Neural cell (in vitro differentiated cells): ENCODE measurements at regions not wholly inside any gene's neighbourhood (a gene's known extent, or its start where the extent isn't known, plus 50 kb on each side); places are given as distances from the start of the nearest gene placed in this dataset.

Experiments used
- H2AFZ ChIP-seq: fragments of 200-600, 300-800 bp; sonication (generic), shearing (Covaris generic); 2 replicates; pipeline ENCODE4 v1.6.0; 2014; ENCODE audit warnings: low read depth, mild to moderate bottlenecking, antibody characterized with exemption, low read length, moderate library complexity
- H3F3A ChIP-seq: fragments of 200-600 bp; shearing (Covaris generic); 2 replicates; pipeline ENCODE4 v1.6.1; 2016; ENCODE audit warnings: mild to moderate bottlenecking, moderate library complexity, mixed read lengths, antibody characterized with exemption, low read length; ENCODE audit not compliant: insufficient read depth, poor library complexity, severe bottlenecking
- H3K27ac ChIP-seq: fragments of 200-600, 300-800 bp; sonication (generic), shearing (Covaris generic); 2 replicates; pipeline ENCODE4 v1.5.1; 2014; ENCODE audit warnings: mild to moderate bottlenecking, low read length, moderate library complexity
- H3K27me3 ChIP-seq: fragments of 300-800, 200-600 bp; sonication (generic), shearing (Covaris generic); 2 replicates; pipeline ENCODE4 v1.6.0; 2014; ENCODE audit warnings: mild to moderate bottlenecking, low read depth, low read length, moderate library complexity; ENCODE audit not compliant: insufficient read depth
- H3K36me3 ChIP-seq: fragments of 300-800, 200-600 bp; sonication (generic), shearing (Covaris generic); 2 replicates; pipeline ENCODE4 v1.5.1; 2014; ENCODE audit warnings: mild to moderate bottlenecking, antibody characterized with exemption, low read length, moderate library complexity; ENCODE audit not compliant: insufficient read depth
- H3K4me2 ChIP-seq: fragments of 300-800, 200-600 bp; sonication (generic), shearing (Covaris generic); 2 replicates; pipeline ENCODE4 v1.6.0; 2014; ENCODE audit warnings: mild to moderate bottlenecking, low read length
- H3K4me3 ChIP-seq: fragments of 300-800, 200-600 bp; sonication (generic), shearing (Covaris generic); 2 replicates; pipeline ENCODE4 v1.5.1; 2014; ENCODE audit warnings: mild to moderate bottlenecking, low read length, moderate library complexity
- H3K79me2 ChIP-seq: fragments of 200-600 bp; shearing (Covaris generic); replicated peaks from 2 replicates; pipeline ENCODE4 v1.6.0; 2014; ENCODE audit warnings: mild to moderate bottlenecking, low read length, moderate library complexity; ENCODE audit not compliant: insufficient read depth
- H3K9ac ChIP-seq: fragments of 300-800, 200-600 bp; sonication (generic), shearing (Covaris generic); 2 replicates; pipeline ENCODE4 v1.6.1; 2016; ENCODE audit warnings: mild to moderate bottlenecking, low read length, mixed read lengths
- H3K9me2 ChIP-seq: fragments of 200-600 bp; shearing (Covaris generic); 2 replicates; pipeline ENCODE4 v1.6.1; 2016; ENCODE audit warnings: mild to moderate bottlenecking, low read length, mixed read lengths; ENCODE audit not compliant: insufficient read depth
- H3K9me3 ChIP-seq: fragments of 200-600, 300-800 bp; sonication (generic), shearing (Covaris generic); 2 replicates; pipeline ENCODE4 v1.6.1; 2016; ENCODE audit warnings: mild to moderate bottlenecking, mixed run types, low read length, moderate library complexity, mixed read lengths
- H4K20me1 ChIP-seq: fragments of 200-600 bp; shearing (Covaris generic); 2 replicates; pipeline ENCODE4 v1.6.1; 2016; ENCODE audit warnings: mild to moderate bottlenecking, mixed run types; ENCODE audit not compliant: insufficient read depth
- EP300 ChIP-seq: fragments of 450-650 bp; conservative IDR thresholded peaks from 2 replicates; pipeline ENCODE4 v1.6.1; 2014; ENCODE audit warnings: antibody characterized with exemption, mild to moderate bottlenecking, moderate library complexity; ENCODE audit not compliant: poor library complexity, severe bottlenecking
- EZH2 ChIP-seq: fragments of 200-600, 300-800 bp; shearing (Covaris generic), sonication (generic); IDR thresholded peaks from 2 replicates; pipeline ENCODE4 v1.6.1; 2014; ENCODE audit warnings: antibody characterized with exemption, low read length, borderline replicate concordance, mild to moderate bottlenecking; ENCODE audit not compliant: insufficient read depth, poor library complexity, severe bottlenecking
- MXI1 ChIP-seq: fragments of 450-650 bp; conservative IDR thresholded peaks from 2 replicates; pipeline ENCODE4 v1.6.1; 2014; ENCODE audit warnings: antibody characterized with exemption, mild to moderate bottlenecking; ENCODE audit not compliant: poor library complexity, severe bottlenecking
- POLR2AphosphoS5 ChIP-seq: IDR thresholded peaks from 2 replicates; pipeline ENCODE4 v1.6.1; 2012
- RAD21 ChIP-seq: fragments of 450-650 bp; conservative IDR thresholded peaks from 2 replicates; pipeline ENCODE4 v1.6.1; 2014; ENCODE audit warnings: antibody characterized with exemption, mild to moderate bottlenecking, moderate library complexity
- REST ChIP-seq: IDR thresholded peaks from 2 replicates; pipeline ENCODE4 v1.6.1; 2012; ENCODE audit warnings: borderline replicate concordance
- SMC3 ChIP-seq: fragments of 450-650 bp; conservative IDR thresholded peaks from 2 replicates; pipeline ENCODE4 v1.6.1; 2014; ENCODE audit warnings: antibody characterized with exemption, mild to moderate bottlenecking, moderate library complexity; ENCODE audit not compliant: poor library complexity
- TAF1 ChIP-seq: IDR thresholded peaks from 2 replicates; pipeline ENCODE4 v1.6.1; 2012; ENCODE audit warnings: low read depth
- TF ChIP-seq, protein P1 (sequence below): fragments of 450-650 bp; IDR thresholded peaks from 2 replicates; pipeline ENCODE4 v1.5.1; 2014; ENCODE audit warnings: antibody characterized with exemption, mild to moderate bottlenecking, moderate library complexity; ENCODE audit not compliant: poor library complexity, severe bottlenecking

GRCh38 chr4:163063891-163064290 lies 102.8 kb downstream of the NAF1 start:
- Histone ChIP-seq H3F3A (no peaks in the 10 kb centered on the region), H3K4me2 (no peak overlapping the region), H3K36me3 (no peaks in the 10 kb centered on the region), H3K27me3 (no peaks in the 10 kb centered on the region), H3K9ac (no peak overlapping the region), H2AFZ (no peak overlapping the region), H3K27ac (no peak overlapping the region), H3K9me2 (no peaks in the 10 kb centered on the region), H3K9me3 (no peaks in the 10 kb centered on the region), H3K4me3 (no peak overlapping the region), H3K79me2 (no peaks in the 10 kb centered on the region), H4K20me1 (no peaks in the 10 kb centered on the region)
- TF ChIP-seq POLR2AphosphoS5 (no peak), MXI1 (no peak), EZH2 (no peak), SMC3 (no peak), REST (no peak), EP300 (no peak), RAD21 (no peak), TAF1 (no peak)

- no peaks in the 10 kb centered on the region for H3K36me3 ChIP-seq
- H2AFZ ChIP-seq: no peak overlapping the region
- no peaks in the 10 kb centered on the region for H3K9me2 ChIP-seq
- H3K4me3 ChIP-seq: no peak overlapping the region
- no peaks in the 10 kb centered on the region for H3K9me3 ChIP-seq
- TF ChIP-seq RAD21: no peak
- TF ChIP-seq EP300: no peak
- TF ChIP-seq POLR2AphosphoS5: no peak
- no peak for TF ChIP-seq MXI1
- no peak for TF ChIP-seq TAF1
- TF ChIP-seq SMC3: no peak
- no peak for TF ChIP-seq REST
- TF ChIP-seq, protein P1, sequence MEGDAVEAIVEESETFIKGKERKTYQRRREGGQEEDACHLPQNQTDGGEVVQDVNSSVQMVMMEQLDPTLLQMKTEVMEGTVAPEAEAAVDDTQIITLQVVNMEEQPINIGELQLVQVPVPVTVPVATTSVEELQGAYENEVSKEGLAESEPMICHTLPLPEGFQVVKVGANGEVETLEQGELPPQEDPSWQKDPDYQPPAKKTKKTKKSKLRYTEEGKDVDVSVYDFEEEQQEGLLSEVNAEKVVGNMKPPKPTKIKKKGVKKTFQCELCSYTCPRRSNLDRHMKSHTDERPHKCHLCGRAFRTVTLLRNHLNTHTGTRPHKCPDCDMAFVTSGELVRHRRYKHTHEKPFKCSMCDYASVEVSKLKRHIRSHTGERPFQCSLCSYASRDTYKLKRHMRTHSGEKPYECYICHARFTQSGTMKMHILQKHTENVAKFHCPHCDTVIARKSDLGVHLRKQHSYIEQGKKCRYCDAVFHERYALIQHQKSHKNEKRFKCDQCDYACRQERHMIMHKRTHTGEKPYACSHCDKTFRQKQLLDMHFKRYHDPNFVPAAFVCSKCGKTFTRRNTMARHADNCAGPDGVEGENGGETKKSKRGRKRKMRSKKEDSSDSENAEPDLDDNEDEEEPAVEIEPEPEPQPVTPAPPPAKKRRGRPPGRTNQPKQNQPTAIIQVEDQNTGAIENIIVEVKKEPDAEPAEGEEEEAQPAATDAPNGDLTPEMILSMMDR: no peak
- no peak for TF ChIP-seq EZH2
- no peaks in the 10 kb centered on the region for H3F3A ChIP-seq
- no peak overlapping the region for H3K4me2 ChIP-seq
- no peaks in the 10 kb centered on the region for H4K20me1 ChIP-seq
- H3K27ac ChIP-seq: no peak overlapping the region
- H3K9ac ChIP-seq: no peak overlapping the region
- no peaks in the 10 kb centered on the region for H3K79me2 ChIP-seq
- H3K27me3 ChIP-seq: no peaks in the 10 kb centered on the region
Observed at GRCh38 chr4:163048447-163048846, 118.2 kb downstream of the NAF1 start.
